Right renal cortex interstitium (tissue), 3 donors: ENCODE measurements at regions not wholly inside any gene's neighbourhood (a gene's known extent, or its start where the extent isn't known, plus 50 kb on each side); places are given as distances from the start of the nearest gene placed in this dataset.

ENCODE experiments used
- DNase-seq, 3 donors: peaks; one replicate each; pipeline ENCODE4 v3.0.0-alpha.2; 2013; ENCODE audit warnings: low read depth in 3 of 3, low spot score in 2 of 3

DNA sequence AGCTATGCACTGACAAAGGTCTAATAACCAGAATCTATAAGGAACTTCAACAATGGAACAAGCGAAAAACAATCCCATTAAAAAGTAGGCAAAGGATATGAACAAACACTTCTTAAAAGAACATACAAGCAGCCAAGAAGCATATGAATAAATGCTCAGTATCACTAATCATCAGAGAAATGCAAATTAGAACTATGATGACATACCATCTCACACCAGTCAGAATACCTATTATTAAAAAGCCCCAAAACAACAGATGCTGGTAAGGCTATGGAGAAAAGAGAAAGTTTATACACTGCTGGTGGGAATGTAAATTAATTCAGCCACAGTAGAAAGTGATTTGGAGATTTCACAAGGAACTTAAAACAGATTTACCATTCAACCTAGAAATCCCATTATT, 211.8 kb downstream of the EDN1 start:
- no peak for DNase-seq

DNA sequence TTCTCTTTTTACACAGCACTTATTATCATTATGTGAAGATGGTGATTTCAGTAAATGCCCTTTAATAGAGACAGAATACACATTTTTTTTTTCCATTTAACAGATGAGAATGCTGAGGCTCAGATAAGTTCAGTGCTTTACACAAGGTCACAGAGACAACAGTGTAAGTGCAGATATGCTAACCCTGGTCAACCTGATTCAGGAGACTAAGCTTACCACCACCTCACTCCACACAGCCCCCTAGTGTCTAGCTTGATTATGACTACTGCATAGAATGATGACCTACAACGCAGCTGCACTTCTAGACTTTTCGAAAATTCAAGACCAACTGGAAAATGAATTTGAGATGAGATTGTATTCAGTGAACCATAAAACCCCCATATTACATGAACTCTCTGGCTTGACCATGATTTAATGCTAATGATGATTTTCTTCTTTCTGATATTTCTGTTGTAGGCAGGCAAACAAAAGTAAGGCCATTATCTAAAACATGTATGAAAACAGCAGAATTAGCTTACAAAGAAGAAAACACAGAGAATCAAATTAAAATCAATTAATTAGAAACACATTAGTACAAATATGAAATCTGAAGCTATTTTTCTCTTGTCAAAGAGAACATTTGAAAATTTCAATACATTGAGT, 212.1 kb upstream of the PHACTR1 start:
- DNase-seq, result no peak

DNA sequence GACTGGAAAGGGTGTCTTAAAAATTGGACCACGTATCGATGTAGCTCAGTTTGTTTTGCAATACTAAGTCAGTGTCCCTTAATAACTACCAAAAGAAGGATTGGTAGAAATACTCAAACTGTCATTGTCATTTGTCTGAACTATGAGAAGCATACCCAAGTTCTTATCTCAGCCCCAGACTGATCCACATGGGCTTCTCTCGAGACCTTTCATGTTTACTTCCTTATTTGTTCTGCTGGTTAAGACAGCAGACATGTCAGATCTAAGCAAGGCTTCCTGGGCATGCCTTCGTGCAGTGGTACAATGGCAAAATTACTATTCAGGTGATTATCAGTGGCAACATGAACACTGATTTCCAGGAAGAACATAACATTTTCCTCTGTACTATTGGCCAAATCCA, 211.1 kb upstream of the PHACTR1 start:
- DNase-seq, result no peak

DNA sequence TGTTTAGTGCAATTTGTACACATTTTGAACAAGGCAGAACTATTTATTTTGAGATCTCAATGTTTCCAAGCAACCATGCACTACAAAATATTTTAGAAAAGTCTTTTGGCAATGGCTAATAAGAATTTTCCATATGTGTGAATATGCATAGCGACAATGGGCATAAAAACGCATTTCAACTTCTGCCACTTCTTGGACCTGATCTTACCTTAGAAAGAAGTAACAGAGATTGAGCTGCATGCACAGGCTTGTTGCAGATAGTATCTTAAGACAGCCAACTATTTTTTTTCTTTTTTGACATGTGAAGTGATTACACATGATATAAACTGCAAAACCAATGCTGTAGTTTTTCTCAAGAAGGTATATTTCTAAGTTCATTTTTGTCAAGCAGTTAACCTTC, 210.4 kb upstream of the PHACTR1 start:
- DNase-seq, result no peak

DNA sequence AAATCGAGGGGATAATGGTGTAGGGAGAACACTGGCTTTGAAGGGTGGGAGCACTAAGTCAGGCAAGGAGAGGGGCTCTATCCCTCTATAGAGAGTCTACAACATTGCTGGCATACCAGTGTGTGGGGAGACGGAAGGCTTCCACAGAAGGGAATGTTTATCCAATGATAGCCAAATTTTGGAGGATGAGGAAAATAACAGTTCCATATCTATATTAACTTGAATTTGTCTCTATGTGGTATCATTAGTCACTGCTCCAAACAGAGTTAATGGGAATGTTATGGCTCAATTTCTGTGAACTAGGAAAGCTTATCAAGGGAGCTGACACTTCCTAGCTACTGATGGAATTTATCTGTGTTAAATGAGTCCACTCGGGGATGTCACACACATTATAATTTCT, 208.9 kb upstream of the PHACTR1 start:
- DNase-seq, result no peak

DNA sequence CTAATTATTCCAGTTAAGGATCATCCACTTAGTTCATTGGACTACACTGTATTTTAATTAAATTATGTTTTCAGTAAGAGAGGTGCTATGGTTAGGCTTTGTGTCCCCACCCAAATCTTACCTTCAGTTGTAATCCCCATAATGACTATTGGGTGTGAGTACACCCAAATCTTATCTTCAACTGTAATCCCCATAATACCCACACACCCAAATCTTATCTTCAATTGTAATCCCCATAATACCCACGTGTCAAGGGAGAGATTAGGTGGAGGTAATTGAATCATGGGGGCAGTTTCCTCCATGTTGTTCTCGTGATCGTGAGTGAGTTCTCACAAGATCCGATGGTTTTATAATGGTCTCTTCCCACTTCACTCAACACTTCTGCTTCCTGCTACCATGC, 208.0 kb upstream of the PHACTR1 start:
- no peak for DNase-seq

DNA sequence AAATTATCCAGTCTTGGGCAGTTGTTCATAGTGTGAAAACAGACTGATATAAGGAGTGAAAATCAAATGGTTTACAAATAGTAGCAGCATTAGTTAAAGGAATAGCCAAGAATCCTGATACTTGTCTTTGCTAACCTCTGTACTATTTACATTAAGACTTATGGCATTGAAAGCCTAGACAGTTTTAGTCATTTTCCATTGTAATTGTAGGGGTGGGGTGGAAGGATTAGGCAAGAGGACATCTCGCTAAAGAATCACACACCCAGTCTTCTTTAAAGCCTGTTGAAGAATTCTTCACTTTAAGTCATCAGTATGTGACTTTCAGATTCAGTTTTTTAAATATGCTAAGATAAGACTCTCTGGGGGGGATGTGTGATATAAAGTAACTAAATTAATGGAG, 207.5 kb upstream of the PHACTR1 start:
- no peak for DNase-seq

DNA sequence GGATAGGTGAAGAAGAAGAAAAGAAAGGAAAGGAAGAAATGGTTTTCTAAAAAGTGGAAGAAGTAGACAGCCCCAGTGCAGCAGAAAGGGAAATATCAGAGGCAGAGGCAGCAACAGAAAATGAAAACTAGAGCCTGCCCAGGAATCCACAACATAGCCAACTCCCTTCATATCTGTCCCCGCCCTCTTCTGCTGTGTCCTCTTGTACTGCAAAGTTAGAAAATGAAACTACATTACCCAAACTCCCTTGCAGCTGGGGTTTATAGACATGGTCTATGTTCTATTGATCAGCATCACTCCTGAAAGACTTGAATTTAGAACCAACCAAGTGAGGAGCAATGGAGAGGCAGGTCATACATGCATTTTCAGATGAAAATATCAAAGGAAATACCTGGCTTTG, 200.5 kb upstream of the PHACTR1 start:
- DNase-seq, result no peak

DNA sequence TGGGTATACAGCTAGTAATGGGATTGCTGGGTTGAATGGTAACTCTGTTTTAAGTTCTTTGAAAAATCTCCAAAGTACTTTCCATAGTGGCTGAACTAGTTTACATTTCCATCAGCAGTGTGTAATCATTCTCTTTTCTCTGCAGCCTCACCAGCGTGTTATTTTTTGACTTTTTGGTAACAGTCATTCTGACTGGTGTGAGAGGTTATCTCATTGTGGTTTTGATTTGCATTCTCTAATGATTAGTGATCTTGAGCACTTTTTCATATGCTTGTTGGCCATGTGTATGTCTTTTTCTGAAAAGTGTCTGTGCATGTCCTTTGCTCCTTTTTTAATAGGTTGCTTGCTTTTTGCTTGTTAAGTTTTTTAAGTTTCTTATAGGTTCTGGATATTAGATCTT, 194.2 kb upstream of the PHACTR1 start:
- no peak for DNase-seq

DNA sequence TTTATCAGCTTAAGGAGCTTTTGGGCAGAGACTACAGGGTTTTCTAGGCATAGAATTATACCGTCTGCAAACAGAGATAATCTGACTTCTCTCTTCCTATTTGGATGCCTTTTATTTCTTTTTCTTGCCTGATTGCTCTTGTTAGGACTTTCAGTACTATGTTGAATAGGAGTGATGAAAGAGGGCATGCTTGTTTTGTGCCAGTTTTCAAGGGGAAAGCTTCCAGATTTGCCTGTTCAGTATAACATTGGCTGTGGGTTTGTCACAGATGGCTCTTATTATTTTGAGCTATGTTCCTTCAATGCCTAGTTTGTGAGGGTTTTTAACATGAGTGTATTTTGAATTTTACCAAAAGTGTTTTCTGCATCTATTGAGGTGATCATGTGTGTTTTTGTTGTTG, 192.8 kb upstream of the PHACTR1 start:
- DNase-seq, result no peak

DNA sequence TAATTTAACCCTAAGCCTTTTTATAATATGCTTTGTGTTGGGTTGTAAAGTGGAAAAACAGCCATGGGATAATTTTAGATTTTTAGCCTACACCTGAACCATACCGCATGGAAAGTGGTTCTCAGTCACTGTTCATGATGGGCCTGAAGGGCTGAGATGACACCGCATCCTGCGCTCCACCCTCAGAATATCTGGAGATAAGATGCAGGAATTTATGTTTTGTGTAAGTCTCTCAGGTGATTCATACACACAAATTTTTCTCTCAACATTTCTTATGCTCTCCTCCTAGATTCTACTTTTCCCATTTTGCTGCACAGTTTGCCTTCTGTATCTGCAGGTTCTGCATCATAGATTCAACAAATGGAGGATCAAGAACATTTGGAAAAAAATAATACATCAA, 191.3 kb upstream of the PHACTR1 start:
- DNase-seq, result no peak

DNA sequence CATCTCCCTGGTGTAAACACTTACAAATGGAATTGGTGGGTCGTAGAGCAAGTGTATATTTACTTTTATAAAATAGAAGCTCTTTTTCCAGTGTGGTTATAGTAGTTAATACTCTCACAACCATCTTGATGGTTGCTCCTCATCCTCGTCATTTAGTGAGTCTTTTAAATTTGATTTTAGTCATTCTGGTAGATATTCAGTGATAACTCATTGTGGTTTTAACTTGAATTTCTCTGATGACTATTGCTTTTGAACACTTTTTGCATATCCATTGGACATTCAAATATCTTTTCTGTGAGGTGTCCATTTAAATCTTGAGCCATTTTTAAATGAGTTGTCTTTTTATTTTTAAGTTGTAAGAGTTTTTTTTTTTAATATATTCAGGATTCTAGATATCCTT, 189.2 kb upstream of the PHACTR1 start:
- DNase-seq, result no peak

DNA sequence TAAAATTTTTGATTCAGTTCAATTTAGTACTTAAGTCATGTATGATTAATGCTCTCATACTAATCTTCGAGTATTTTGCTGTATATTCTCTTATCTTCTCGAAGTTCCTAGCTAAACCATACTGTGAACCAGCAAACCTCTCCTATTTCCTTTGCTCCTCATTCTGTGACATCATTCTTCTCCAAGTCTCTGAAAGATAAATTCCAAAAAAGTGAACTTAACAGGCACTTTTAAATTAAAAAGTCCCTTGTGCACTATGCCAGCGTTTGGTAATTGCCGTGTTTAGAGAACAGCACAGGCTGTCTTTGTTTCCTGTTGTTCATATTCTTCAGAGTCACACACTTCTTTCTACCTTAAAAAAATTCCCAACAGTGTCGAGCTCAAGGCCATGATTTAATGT, 188.4 kb upstream of the PHACTR1 start:
- no peak for DNase-seq

DNA sequence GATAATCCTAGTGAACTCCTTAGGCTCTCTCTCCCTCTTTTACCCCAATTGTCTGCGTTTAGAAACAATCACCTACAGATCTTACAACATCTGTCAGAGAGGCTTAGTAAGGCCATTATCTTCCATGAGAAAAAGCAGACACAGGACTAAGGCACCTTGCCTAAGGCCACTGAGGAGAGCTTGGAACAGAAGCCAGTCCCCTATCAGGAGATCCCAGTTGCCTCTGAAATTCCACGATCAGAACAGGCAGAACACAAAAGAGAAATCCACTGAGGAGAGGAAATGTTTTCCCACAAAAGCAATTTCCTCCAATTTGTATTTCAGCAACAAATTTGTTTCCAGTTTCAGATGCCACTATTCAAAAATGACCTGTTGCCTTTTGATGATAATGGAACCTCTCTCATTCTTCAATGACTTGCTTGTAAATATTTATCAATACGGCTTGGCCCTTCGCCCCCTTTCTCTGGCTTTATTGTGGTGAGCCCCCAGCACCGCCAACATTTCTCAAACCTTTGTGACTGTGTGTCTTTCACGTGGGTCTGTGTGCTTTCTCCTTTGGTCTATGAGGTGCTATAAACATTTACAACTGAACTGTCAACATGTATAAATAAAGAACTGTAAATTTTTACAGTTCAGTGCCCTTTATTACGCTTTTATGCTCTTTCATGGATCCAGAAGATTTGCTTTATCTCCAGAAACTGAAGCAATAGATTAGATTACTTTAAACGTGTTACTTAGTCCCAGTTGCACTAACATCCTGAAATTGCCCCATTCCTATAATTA, 187.8 kb upstream of the PHACTR1 start:
- no peak for DNase-seq

DNA sequence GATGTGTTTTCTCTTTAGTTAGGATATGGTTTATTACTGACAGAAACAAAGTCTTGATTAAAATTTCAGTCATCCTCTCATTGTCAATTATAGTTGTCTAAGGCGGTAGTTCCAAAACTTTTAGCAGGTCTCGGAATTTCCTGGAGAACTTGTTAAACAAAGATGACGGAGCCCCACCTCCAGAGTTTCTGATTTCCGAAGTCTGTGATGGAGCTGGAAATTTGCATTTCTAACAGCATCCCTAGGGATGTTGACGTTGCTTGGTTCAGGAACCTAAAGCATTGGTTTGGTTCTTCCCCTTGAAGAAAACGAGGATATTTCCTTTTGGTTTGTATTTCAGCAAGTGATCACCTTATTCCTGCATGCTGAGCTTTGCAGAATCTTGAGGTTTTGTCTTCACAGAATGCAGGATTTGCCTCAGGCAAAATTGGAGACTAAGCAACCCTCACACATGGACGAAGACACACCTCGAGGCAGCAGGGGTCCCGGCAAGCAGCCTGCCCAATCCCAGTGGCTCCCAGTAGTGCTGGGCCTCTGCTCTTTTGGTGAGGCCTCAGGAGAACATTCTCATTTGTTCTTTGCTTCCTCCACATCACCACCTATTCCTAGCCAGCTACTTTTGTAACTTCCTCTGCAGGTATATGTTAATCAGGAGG, 187.1 kb upstream of the PHACTR1 start:
- DNase-seq, result no peak

DNA sequence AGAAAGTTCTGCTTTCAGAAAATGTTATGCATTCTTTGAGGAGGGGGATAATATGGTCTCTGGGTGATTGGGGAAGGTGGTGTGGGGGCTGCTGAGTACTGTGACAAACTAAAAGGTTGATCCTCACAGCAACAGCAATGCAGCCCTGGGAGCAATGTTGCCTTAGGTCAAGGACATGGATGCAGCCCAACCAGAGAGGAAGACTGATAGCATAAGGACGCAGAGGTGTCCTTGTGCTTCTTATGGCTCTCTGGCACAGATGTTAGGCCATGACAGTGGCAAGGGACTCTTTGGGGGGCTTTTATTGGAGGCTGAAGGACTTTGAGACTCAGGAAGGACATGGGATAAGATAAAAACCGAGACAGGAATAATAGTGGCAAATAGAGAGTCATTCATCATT, 186.2 kb upstream of the PHACTR1 start:
- no peak for DNase-seq

DNA sequence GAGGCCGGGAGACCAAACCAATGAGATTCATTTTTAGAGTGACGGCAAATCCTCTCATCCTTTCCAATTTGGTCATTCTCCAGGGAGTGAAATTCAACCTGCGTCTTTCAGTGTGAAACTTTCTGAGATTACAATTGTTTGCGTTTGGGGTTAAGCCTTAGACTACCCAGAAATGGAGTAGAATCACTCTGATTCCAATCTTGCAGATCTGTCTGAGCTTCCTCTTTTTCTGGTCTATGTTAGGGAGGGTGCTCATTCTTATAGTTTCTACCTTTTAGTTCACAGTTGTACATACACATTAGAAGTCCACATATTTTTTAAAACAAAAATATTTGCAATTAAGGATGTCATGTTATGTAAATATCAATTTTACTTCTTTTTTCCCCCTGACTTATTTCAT, 183.0 kb upstream of the PHACTR1 start:
- no peak for DNase-seq

DNA sequence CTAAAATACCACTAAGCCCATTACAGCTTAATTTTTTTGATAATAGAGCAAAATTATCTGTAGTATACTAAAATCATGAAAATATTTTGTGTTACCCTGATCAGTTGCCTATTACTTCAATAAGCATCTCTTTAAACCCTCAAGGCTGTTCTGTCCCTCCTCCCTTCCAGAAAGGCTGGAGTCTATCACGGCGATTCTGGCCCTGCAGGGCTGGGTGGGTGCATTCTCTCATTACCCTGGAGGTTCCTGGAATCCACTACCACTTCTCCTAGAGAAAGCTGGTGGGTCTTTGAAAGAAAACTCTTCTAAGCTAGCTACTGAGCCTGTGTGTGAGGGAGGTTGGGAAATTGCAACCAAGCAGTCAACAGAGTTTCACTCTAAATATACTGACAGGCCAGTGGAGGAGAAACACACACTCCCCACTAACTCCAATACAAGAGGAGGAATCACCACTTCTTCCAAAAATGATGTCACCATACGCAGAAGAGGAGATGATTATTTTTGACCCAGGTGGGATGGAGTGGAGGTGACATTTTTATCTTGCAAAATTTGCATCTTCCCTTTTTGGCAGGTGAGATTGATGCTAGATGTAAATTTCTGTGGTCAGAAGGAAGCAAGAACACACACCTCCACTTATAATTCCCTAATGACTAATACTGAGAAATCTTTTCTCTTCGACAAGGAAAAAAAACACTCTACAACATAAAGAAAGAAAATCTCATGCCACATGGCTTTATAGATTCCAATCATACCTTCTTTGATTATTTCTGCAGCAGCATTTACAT, 182.3 kb upstream of the PHACTR1 start:
- DNase-seq, result no peak

DNA sequence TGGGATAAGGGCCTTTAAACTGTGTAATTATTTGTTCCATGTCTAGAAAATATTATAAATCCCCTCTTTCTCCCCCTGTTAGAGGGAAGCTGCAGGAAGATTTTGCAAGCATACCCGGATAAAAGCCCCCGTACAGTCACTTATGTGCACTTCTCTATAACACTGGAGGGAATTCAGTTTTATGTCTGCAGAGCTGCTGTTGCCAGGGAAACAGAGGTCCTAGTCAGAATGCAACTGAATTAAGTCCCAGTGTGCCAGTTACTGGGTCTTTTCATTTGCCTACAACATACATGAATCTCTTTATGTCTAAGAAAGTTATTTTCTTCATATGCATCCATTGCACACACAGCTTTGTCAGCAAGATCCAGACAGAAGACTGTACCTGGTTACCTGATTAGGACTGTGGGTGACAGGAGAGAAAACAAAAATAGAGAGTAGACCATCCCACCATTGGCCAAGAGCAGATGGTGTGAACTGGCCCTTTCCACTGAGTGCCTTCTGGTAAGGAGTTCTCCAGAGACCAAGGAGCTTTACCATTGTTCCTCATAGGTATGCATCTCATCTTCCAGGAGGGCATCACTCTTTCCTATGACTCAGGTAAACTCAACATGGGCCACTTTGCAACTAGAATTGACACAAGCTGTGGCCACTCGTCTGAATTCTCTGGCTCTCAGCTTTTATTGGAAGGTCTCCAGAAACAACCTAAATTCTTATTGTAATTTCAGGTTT, 180.8 kb upstream of the PHACTR1 start:
- DNase-seq, result no peak

DNA sequence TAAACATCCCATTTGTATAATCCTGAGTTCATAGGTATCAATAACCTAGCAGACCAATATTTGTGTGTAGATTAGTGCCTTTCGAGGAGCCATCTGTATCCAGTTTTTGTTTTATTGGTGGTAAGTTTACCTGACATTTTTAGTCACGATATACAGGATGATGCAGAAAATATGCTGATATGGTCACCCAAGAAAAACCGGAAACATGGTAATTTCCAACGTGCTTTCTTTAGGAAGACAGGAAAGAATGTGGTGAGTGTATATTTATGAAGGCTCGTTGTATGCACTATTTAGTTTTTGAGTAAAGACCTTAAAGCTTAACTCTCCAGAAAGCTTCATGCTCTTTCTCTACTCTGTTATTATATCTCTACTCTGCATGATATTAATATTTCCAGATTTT, 180.2 kb upstream of the PHACTR1 start:
- no peak for DNase-seq

DNA sequence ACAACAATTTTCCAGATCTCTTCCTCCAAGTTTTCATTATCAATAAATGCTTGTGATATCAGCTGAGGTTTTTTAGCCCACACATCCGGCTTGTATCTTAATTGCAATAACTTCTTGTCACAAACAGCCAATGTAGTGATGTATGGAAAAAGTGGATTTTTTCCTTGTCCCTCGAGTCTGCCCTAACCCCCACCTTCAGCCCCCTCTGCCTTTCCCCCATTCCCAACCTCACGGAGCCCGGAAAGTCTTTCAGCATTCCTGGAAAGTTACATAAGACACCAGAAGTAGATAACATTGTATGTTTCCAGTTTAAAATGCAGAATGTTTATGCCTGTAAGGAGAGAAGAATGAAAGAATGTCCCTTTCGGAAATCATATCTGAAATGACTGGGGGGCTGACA, 179.2 kb upstream of the PHACTR1 start:
- DNase-seq, result no peak
